HG02763 (cell line): ENCODE measurements at regions not wholly inside any gene's neighbourhood (a gene's known extent, or its start where the extent isn't known, plus 50 kb on each side); places are given as distances from the start of the nearest gene placed in this dataset.
"Not testable (repeated sequence)": the region's sequence is repeated elsewhere in the genome, so short reads cannot be mapped to it uniquely, and the experiment has no call there.

Experiments
- ATAC-seq: cut with Tn5 transposase; IDR thresholded peaks from one replicate; pipeline ENCODE4 v1.9.1; 2021; ENCODE audit warnings: mild to moderate bottlenecking, moderate library complexity; ENCODE audit not compliant: unreplicated experiment

- ATAC-seq = no peak
These were observed 108.1 kb downstream of the MAP3K21 start for GRCh38 chr1:233435622-233436021.

- ATAC-seq = no peak
These were observed 112.2 kb downstream of the MAP3K21 start for GRCh38 chr1:233439721-233440120.

- no peak for ATAC-seq
These were observed 113.5 kb downstream of the MAP3K21 start for GRCh38 chr1:233440951-233441401.

DNA sequence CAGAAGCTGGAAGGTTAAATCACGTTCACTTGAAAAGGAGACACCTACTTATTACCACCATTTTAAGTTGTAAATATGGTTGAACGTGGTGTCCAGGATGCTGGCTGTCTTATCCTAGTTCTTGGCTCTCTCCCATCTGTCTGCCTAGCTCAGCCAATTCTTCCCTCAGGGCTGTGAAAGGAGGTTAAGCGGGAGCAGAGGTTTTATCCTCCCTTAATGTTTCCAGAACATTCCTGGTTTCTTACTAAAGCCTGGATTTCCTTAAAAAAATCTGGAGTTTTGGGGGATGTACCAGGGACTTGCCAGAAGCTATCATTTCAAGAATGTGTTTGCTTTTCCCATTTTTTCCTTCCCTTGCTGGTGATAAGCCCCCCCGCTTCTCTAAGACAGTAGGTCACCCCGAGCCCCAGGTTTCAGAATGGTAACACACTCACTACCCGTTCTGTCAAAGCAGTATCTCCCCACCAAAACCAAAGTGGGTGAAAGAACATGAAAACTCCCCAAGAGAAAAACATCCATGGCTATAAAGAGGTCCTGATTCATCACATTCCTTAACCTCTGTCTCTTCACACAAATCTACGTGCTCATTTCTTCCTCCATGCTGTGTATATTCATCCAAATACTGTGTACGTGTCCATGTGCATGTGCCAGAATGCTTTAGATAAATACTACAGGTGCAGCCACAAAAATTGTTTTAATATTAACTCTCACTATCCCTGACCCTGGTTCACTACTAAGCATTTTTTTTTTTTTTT is 114.7 kb downstream of the MAP3K21 start:
- no peak for ATAC-seq

GRCh38 chr1:233443040-233443760 is 115.7 kb downstream of the MAP3K21 start:
- no peak for ATAC-seq

- no peak for ATAC-seq
These were observed 117.0 kb downstream of the MAP3K21 start for GRCh38 chr1:233444484-233444883.

GRCh38 chr1:233445737-233446136 is 118.2 kb downstream of the MAP3K21 start:
- no peak for ATAC-seq

DNA sequence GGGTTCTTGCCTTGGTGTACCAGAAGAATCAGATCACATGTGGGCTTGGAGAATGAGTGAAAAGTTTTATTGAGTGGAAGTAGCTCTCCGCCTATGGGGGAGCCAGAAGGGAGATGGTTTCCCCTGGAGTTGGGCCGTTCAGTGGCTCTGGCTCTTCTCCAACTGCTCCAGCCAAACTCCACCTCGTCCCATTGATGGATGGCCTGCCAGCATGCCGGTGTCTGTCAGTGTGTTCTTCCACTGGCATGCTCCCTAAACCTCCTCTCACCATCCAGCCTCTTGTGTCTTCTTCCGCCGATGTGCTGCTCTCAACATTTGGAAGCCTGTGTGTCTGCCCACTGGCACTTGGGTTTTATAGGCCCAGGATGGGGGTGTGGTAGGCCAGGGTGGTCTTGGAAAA is 119.4 kb downstream of the MAP3K21 start:
- ATAC-seq = no peak

DNA sequence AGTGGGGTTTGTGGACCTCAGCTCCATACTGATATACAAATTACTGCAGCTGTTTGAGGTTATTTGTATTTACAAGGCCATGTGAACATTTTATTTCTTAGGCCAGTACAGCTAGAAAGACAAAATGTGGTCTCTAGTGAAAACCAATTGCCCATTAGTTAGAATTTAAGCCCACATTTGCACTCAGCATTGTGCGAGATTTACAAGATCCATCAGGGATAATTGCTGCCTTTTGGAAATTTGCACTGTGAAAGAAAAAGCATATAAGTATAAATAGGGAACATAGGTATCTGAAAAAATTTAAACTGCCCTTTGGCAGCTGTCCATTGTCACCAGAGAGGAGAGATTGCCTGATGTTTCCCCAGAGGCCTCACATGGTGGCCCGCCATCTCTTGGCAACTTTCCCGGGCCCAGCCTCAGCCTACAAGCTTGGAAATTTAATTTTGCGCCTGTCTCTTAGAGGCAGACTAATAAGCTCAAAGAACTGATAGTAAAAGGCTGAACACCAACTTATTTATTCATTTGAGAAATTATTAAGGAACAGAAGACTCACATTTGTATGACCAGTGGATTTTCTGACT is 120.7 kb downstream of the MAP3K21 start:
- no peak for ATAC-seq

DNA sequence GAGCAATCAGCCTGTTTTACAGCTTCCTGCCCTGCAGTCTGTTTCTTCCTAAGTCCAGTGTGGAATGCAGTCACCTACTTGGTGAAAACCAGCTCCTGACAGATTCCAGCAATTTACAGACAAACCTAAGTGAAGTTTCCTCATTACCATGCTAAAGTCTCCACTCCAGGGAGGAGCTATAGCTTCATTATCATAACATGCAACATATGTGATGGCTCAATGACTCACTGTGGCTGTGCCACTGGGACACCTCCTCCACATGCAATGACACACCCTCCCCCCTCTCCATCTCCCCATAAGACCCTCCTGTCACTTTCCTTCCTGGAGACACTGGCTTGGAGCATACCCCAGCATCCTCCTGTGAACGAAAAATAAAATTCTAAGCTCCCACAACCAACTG is 125.2 kb downstream of the MAP3K21 start:
- no peak for ATAC-seq

GRCh38 chr1:233453433-233454200 is 126.1 kb downstream of the MAP3K21 start:
- ATAC-seq = no peak

GRCh38 chr1:233459470-233459945 is 132.0 kb downstream of the MAP3K21 start:
- ATAC-seq = peak; percentile 50

GRCh38 chr1:233459968-233460367 is 132.4 kb downstream of the MAP3K21 start:
- ATAC-seq = no peak

- no peak for ATAC-seq
These were observed 133.2 kb downstream of the MAP3K21 start for GRCh38 chr1:233460692-233461091.

- no peak for ATAC-seq
These were observed 134.3 kb downstream of the MAP3K21 start for GRCh38 chr1:233461847-233462246.

DNA sequence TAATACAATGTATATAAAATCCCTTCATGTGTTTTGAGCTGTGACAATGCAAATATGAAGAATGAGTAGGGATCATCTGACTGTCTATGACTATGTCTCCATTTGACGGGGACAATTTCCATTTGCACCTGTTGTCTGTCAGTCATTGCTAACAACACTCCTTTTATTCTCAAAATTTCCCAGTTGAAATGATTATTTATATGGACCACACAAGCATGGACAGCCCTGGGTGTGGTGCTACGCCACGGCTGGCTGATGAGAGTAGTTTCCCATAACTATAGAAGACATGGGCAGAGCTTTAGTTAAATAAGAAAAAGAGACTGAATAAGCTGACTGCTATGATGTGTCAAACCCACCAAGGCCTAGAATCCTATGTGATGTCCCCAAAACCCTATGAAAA is 135.8 kb downstream of the MAP3K21 start:
- ATAC-seq = no peak

- no peak for ATAC-seq
These were observed 138.3 kb downstream of the MAP3K21 start for GRCh38 chr1:233465745-233466343.

- no peak for ATAC-seq
These were observed 143.0 kb upstream of the KCNK1 start for GRCh38 chr1:233470741-233471499.

DNA sequence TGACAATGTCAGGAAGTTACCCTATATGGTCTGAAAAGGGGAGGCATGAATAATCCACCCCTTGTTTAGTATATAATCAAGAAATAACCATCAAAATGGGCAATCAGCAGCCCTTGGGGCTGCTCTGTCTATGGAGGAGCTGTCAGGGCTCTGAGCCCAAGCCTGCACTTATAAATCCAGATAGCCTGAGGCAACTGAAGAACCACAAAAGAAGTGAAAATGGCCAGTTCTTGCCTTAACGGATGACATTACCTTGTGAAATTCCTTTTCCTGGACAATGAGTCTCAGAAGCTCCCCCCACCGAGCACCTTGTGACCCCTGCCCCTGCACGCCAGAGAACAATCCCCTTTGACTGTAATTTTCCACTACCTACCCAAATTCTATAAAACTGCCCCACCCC is 142.1 kb upstream of the KCNK1 start:
- not testable (repeated sequence) for ATAC-seq

- ATAC-seq = not testable (repeated sequence)
These were observed 141.1 kb upstream of the KCNK1 start for GRCh38 chr1:233472796-233473195.
